ENCODE measurements at regions not wholly inside any gene's neighbourhood (a gene's known extent, or its start where the extent isn't known, plus 50 kb on each side); places are given as distances from the start of the nearest gene placed in this dataset.

- Histone ChIP-seq H4K8ac (ENCODE audit: extremely low read depth, insufficient read depth, low read length) (no peak overlapping the region), H3K23ac (ENCODE audit: insufficient read length) (no peak overlapping the region), H3K9me3 (ENCODE audit: insufficient read depth in 2 of 2, low read depth in 1 of 2, low read length in 1 of 2) (no peaks in the 10 kb centered on the region), H3K18ac (ENCODE audit: extremely low read depth, low read length) (no peak overlapping the region), H4K5ac (ENCODE audit: insufficient read length, low read depth, low read length) (no peak overlapping the region), H3K79me2 (ENCODE audit: control insufficient read depth in 1 of 2, insufficient read depth in 2 of 2, low read length in 2 of 2) (no peaks in the 10 kb centered on the region), H3K4me2 (ENCODE audit: insufficient read depth in 1 of 2, low read depth in 2 of 2, low read length in 2 of 2) (no peak overlapping the region), H3K4me3 (ENCODE audit: extremely low read depth in 1 of 4, insufficient read depth in 2 of 4, low read depth in 3 of 4, low read length in 4 of 4) (no peak overlapping the region), H3K4me1 (replicated peaks in 1 of 4; ENCODE audit: control insufficient read depth in 3 of 4, insufficient read depth in 4 of 4, low read length in 3 of 4) (no peaks in the 10 kb centered on the region), H3K36me3 (ENCODE audit: control insufficient read depth in 2 of 4, insufficient read depth in 4 of 4, low read length in 3 of 4) (no peaks in the 10 kb centered on the region), H2BK12ac (ENCODE audit: low read depth, low read length) (no peak overlapping the region), H4K20me1 (replicated peaks in 1 of 2; ENCODE audit: control insufficient read depth in 1 of 2, insufficient read depth in 2 of 2, low read length in 2 of 2) (no peaks in the 10 kb centered on the region), H4K91ac (replicated peaks; ENCODE audit: insufficient read length, low read length) (no peak overlapping the region), H3K23me2 (ENCODE audit: low read depth, low read length) (no peaks in the 10 kb centered on the region), H2BK120ac (replicated peaks; ENCODE audit: low read depth, low read length) (no peak overlapping the region), H3K4ac (replicated peaks; ENCODE audit: insufficient read length, low read depth, low read length) (no peak overlapping the region), H3K56ac (replicated peaks; ENCODE audit: insufficient read length, low read depth, low read length) (no peak overlapping the region), H3K27me3 (replicated peaks in 1 of 4; ENCODE audit: control insufficient read depth in 3 of 4, extremely low read depth in 1 of 4, insufficient read depth in 3 of 4, low read length in 3 of 4) (no peaks in the 10 kb centered on the region), H3K14ac (ENCODE audit: insufficient read length) (no peak overlapping the region), H2BK20ac (ENCODE audit: low read length) (no peak overlapping the region), H2AK5ac (ENCODE audit: low read depth, low read length) (no peak overlapping the region), H2BK15ac (ENCODE audit: low read length) (no peak overlapping the region), H3K9ac (replicated peaks in 1 of 4; ENCODE audit: extremely low read depth in 1 of 4, low read depth in 3 of 4, low read length in 3 of 4) (no peak overlapping the region), H2AFZ (ENCODE audit: low read length) (no peak overlapping the region), H3K79me1 (ENCODE audit: low read depth, low read length) (no peaks in the 10 kb centered on the region), H2BK5ac (ENCODE audit: low read depth, low read length) (no peak overlapping the region), H3K27ac (ENCODE audit: low read depth, low read length) (no peak overlapping the region)
- no peak for FAIRE-seq
- CTCF ChIA-PET (ENCODE audit: partially characterized antibody) = no interaction called here
- POLR2A ChIA-PET (ENCODE audit: partially characterized antibody) = no interaction called here
- DNase-seq (ENCODE audit: low read depth in 1 of 2, low spot score in 2 of 2) = no peak
- TF ChIP-seq RNF2 (IDR thresholded peaks at IDR 0.05; ENCODE audit: borderline replicate concordance, low read depth, low read length, missing control alignments, poor library complexity, severe bottlenecking) (no peak), SP1 (IDR thresholded peaks at IDR 0.05; ENCODE audit: low read depth, low read length) (no peak), CTCF (IDR thresholded peaks at IDR 0.05; ENCODE audit: control extremely low read depth in 1 of 3, insufficient read depth in 1 of 3, low read depth in 1 of 3, low read length in 3 of 3) (no peak), SIN3A (conservative IDR thresholded peaks at IDR 0.05 in 1 of 2, IDR thresholded peaks at IDR 0.05 in 1 of 2; ENCODE audit: low read depth in 1 of 2, low read length in 2 of 2) (no peak), CEBPB (IDR thresholded peaks at IDR 0.05; ENCODE audit: low read depth, low read length) (no peak), SUZ12 (IDR thresholded peaks at IDR 0.05; ENCODE audit: low read length) (no peak), CREB1 (IDR thresholded peaks at IDR 0.05) (no peak)
These were observed 212.1 kb upstream of the POF1B start for GRCh38 chrX:85591536-85591935.
